T-helper 1 cell treated with Interleukin-12 subunit alpha and Interleukin-12 subunit beta and Interleukin-4 antibody, amounts not matched to agents 30 ng/mL and 1 ng/mL, for 36 hours (primary cell): ENCODE measurements at regions not wholly inside any gene's neighbourhood (a gene's known extent, or its start where the extent isn't known, plus 50 kb on each side); places are given as distances from the start of the nearest gene placed in this dataset.

ENCODE experiments used
- intact Hi-C: fragments of 100-400 bp; cut with micrococcal nuclease; formaldehyde crosslinking; loops from one replicate; pipeline ENCODE4 v1.15.1; 2024

- intact Hi-C loops, result no loop called here
These were observed 68.5 kb upstream of the NXT1 start for GRCh38 chr20:23282111-23282510.

- intact Hi-C loops, result no loop called here
These were observed 70.8 kb upstream of the NXT1 start for GRCh38 chr20:23279836-23280235.

GRCh38 chr20:23278172-23278571 lies 72.4 kb upstream of the NXT1 start:
- intact Hi-C loops, result no loop called here

GRCh38 chr20:23277316-23277715 lies 73.3 kb upstream of the NXT1 start:
- intact Hi-C loops, result no loop called here

- intact Hi-C loops, result no loop called here
These were observed 76.8 kb upstream of the NXT1 start for GRCh38 chr20:23273776-23274175.

GRCh38 chr20:23272176-23273029 lies 78.2 kb upstream of the NXT1 start:
- intact Hi-C loops, result no loop called here

GRCh38 chr20:23270382-23270911 lies 80.1 kb upstream of the NXT1 start:
- intact Hi-C loops, result no loop called here

- intact Hi-C loops, result no loop called here
These were observed 80.6 kb upstream of the NXT1 start for GRCh38 chr20:23269954-23270353.

GRCh38 chr20:23268792-23269354 lies 81.7 kb upstream of the NXT1 start:
- intact Hi-C loops, result no loop called here

GRCh38 chr20:23267909-23268308 lies 82.7 kb upstream of the NXT1 start:
- intact Hi-C loops, result no loop called here

- intact Hi-C loops, result no loop called here
These were observed 83.8 kb upstream of the NXT1 start for GRCh38 chr20:23266530-23267398.

GRCh38 chr20:23265226-23265625 lies 85.4 kb upstream of the NXT1 start:
- intact Hi-C loops, result no loop called here

GRCh38 chr20:23264545-23264944 lies 86.0 kb upstream of the NXT1 start:
- intact Hi-C loops, result no loop called here

GRCh38 chr20:23260181-23260840 lies 90.3 kb upstream of the NXT1 start:
- intact Hi-C loops, result no loop called here

GRCh38 chr20:23258747-23259121 lies 91.9 kb upstream of the NXT1 start:
- intact Hi-C loops, result no loop called here

- intact Hi-C loops, result no loop called here
These were observed 92.5 kb upstream of the NXT1 start for GRCh38 chr20:23257848-23258746.

GRCh38 chr20:23257106-23257761 lies 93.4 kb upstream of the NXT1 start:
- intact Hi-C loops, result no loop called here

- intact Hi-C loops, result no loop called here
These were observed 94.7 kb upstream of the NXT1 start for GRCh38 chr20:23255716-23256385.

- intact Hi-C loops, result no loop called here
These were observed 95.5 kb upstream of the NXT1 start for GRCh38 chr20:23255106-23255505.
